ENCODE measurements at regions not wholly inside any gene's neighbourhood (a gene's known extent, or its start where the extent isn't known, plus 50 kb on each side); places are given as distances from the start of the nearest gene placed in this dataset.

GRCh38 chr13:106753251-106753650, 185.3 kb upstream of the ARGLU1 start:
- no peak for DNase-seq

DNA sequence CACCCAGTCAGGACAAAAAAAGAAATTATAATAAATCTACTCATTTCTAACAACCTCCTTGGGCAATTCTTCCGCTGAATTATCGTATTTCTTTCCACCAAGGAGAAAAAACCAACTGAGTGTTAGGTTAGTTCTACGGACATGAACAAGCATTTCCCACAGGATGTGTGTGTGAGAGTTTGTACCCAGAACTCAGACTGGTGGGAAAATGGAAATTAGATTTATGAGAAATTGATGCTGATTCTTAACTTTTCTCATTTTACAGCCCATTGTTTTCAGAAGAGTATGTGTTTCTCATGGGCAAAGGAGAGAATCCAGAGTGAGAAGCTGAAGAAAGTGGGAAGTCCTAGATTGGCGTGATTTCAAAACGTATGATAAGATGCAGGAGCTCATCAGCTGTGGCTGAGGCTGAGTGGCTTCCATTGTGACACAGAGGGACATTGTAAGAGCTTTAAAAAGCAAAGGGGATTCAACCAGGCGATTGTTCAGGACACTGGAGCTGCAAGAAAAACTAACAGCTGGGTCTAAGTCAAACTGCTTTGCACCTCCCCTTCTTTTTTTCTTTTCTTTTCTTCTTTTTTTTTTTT, 184.7 kb upstream of the ARGLU1 start:
- DNase-seq: no peak

GRCh38 chr13:106748785-106749184, 180.8 kb upstream of the ARGLU1 start:
- no peak for DNase-seq

GRCh38 chr13:106744516-106744915, 176.6 kb upstream of the ARGLU1 start:
- no peak for DNase-seq

- no peak for DNase-seq
Observed at GRCh38 chr13:106738186-106738678, 170.3 kb upstream of the ARGLU1 start.

GRCh38 chr13:106736941-106737340, 169.0 kb upstream of the ARGLU1 start:
- DNase-seq: no peak

DNA sequence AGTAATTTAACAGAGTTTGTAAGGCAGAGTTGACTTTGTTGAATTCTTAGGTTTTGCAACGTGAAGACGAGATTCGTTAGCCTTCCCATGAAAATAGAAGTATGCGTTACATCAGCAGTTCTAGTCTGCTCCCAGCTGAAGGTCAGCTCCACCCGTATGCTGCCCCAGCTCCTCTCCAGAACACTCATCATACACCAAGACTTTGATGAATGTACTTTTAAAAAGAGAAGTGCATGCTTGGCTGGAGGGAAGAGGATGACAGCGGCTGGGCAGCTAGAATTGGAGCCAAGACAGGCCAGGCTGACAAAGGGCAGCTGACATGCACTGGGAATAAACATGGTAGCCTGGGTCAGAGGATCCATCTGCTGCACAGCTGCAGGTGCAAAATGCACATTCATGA, 166.3 kb upstream of the ARGLU1 start:
- no peak for DNase-seq

- no peak for DNase-seq
Observed at GRCh38 chr13:106723036-106723435, 155.1 kb upstream of the ARGLU1 start.

GRCh38 chr13:106722620-106723019, 154.7 kb upstream of the ARGLU1 start:
- no peak for DNase-seq

DNA sequence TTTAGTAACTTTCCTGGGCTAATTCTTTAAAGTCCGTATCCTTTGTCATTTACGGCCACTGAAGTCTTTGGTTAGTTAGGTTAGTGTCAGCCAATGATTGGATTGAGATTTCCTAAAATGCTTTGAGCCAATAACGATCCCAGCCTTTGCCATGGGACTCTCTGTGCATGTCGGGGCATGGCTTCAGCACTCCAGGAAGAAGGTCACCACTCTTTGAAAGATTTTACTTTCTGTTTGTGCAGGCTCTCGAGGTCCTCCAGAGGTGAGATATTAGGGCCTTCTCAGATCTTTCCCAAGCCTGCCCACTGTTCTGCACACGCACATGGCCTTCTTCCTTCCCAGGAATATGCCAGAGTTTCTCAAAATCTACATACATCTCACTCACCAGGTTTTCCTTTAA, 153.7 kb upstream of the ARGLU1 start:
- DNase-seq: no peak

DNA sequence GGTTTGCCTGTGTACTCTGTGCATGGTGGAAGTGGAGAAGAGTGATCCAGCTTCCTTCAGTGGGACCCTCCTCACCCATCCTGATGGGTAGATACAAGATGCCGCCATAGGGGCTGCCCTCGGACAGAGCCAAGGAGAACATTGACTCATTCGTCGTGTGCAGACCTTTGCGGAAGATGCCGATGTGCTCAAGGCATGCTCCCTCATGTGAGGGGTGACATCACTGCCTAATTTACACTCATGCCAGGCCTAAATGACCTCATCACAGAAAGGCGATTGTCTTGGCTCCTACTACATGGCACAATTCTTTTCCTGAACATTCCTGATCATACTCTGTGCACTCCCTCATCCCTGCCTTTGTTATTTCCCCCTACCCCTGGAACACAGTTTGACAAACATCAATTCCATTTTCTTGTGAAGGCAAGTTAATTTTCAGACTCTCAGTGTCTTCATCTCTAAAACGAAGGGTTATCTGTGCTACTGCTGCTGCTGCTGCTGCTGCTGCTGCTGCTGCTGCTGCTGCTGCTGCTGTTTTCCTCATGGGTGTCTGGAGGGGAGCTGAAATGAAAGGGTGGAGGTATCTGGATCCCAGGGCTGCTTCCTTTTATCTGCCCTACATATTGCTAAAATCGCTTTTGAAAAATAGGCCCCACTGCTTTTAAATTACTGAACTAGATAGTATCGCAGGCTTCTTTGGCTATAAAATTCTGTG, 146.5 kb upstream of the ARGLU1 start:
- no peak for DNase-seq

- DNase-seq: no peak
Observed at GRCh38 chr13:106712381-106712780, 144.4 kb upstream of the ARGLU1 start.

DNA sequence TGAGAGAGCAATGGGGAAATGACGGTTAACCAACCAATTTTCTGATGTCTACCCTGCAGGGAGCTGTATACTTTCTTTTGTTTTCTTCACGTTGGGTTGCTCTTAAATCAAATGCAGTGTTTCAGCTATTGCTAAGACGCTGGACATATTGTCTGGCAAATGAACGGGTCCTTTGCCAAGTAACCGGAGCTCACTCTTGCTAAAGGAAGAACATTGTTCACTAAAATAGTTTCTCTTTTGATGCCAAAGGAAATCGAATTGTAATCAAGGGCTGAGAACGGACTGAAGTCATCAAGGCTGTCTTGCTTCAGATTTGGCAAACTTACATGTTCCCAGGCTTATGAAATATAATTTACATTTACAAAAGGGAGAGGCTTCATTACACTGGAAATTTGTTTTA, 142.3 kb upstream of the ARGLU1 start:
- no peak for DNase-seq

DNA sequence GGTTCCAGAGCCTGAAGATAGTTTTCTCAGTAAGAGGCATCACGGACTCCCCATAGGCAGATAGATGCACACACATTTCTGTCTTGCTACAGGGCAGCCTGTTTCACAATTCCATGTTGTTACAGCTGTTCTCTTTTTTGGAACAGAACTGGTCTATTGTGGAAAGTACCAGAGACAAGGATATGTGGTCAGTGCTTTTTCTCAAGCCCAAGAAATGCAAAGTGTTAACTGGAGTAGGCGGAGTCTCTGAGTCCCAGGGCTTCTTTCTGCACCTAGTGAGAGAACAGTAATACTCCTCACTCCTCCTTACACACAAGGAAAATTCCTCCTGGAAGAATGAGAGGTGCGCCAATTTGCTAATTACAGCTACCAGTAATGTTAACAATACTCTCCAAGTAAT, 141.6 kb upstream of the ARGLU1 start:
- DNase-seq: no peak

GRCh38 chr13:106702505-106702904, 134.6 kb upstream of the ARGLU1 start:
- DNase-seq: no peak

DNA sequence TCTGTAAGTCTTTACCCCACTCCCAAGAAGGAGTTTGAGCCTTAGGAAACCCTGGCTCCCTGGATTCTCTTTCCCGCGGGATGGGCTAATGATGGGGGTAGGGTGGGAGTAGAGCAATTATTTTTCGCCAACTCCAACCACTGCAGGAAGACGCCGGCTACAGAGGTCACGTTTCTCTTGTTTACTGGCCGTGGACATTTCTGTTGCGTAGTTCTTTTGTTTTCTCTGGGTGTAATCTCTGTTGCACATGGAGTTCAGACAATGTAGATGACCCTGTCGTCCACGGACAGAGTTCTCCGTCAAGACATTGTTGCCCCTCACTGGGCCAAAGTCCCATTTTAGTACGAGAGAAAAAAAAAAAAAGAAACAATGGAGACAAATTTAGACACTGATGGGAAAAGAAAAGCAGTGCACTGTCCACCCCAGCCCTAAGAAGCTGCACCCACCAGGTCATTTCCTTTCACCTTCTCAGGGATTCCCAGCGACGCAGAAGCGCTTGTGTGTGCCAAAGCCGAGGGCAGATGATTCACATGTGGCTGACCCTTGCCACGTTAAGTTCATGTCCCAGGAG, 133.9 kb upstream of the ARGLU1 start:
- DNase-seq: no peak

DNA sequence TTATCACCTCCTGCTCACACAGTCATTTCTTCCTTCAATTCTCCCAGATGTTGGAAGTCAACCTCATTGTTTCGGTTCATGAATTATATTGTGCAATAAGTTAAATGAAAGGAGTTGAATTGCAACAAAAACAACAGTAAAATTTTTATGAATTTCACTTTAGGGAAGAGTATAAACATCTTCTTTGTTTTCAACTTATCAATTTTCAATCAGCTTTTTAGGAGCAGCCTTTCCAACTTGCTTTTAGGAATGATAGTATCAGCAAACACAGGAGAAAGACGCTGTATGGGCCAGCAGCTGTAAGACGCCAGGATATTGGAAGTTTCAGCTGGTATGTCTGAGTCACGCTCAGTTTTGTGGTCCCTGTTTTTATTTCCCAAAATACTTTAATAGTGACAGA, 132.5 kb upstream of the ARGLU1 start:
- DNase-seq: no peak

- DNase-seq: no peak
Observed at GRCh38 chr13:106700007-106700406, 132.1 kb upstream of the ARGLU1 start.

DNA sequence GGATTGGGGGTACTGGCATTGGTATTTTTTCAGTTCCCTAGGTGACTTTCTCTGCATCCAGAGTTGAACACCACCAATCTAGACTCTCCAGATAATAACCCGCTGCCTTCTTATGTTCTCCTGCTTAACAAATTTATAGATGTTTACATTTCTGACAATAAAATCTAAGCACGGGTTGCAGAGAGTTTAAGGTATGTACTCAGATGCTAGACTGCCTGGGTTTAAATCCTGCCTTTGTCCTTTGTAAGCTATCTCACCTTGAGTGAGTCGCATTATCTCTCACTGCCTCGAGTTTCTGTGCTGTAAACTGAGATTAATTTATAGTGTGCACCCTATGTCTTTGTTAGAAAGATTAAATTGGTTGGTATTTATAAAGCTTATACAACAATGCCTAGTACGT, 131.4 kb upstream of the ARGLU1 start:
- DNase-seq: no peak

DNA sequence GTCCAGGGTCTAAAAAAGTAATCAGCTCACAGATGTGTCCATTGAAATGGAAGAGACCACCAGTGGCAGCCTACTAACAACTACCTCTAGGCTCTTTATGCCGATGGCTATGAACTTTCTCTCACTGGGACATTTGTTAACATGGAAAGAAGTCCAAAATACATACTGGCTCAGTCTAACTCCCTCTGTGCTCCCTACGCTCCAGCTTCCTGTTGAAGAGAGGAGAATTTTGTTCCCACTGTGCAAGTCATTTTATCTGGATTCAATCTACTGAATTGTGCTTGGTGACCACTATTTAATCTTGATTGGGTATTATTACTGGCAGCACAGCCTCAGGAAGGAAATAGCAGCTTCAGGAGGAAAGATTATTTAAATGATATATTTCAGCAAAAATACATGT, 128.8 kb upstream of the ARGLU1 start:
- DNase-seq: no peak

- no peak for DNase-seq
Observed at GRCh38 chr13:106696140-106696539, 128.2 kb upstream of the ARGLU1 start.

- DNase-seq: no peak
Observed at GRCh38 chr13:106695139-106695538, 127.2 kb upstream of the ARGLU1 start.

DNA sequence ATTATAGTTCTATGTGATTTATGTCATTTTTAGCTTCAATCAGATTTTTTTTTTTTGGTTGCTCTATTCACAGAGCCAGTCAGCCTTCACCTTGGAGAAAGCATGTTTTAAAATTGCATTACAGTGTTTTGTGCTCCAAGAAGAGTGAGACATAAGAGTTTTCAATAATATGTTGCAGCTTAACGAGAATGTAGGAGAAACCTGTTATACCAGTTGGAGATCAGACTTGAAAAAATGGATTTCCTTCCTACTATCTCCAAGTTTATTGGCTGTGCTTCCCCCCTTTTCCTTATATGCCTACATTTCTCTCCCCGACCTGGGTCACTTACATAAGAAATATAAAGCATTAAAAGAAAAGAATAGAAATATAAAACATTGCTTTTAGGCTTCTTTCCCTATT, 123.9 kb upstream of the ARGLU1 start:
- DNase-seq: no peak

DNA sequence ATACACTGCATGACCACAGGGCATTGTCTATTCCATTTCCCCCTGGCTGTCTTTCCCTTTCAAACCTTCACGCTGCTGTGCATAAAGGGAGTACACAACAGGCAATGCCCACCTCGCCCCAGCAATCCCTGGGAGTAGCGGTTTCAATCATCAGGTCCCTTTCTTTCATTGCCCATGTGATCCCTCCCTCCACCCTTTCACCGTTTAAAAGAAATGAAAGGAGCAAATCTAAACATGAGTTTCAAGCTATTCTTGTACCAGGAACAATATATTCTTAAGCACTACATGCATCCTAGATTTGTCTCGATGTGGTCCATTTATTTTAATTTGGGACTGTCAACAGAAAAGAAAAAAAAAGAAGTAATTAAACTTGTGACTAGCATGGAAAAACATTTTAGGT, 123.4 kb upstream of the ARGLU1 start:
- DNase-seq: no peak

DNA sequence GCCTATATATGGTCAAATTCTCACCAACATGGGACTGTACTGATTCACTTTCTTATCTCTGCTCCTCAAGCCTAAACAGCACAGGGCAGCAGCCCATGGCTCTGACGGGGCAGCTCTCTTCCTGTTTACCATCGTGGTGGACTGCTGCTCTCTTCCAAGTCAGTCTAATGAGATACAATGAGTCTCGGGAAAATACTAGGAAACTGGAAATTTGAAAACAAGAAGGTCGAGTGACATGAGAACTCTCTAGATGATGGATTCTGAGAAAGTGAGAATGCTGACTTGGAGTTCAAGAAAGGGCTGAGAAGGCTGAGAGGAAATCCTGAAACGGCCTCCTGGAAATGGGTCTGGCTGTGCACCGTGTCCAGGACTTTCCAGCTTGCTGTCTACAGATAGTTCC, 122.8 kb upstream of the ARGLU1 start:
- DNase-seq: no peak
